ENCODE measurements at regions not wholly inside any gene's neighbourhood (a gene's known extent, or its start where the extent isn't known, plus 50 kb on each side); places are given as distances from the start of the nearest gene placed in this dataset.

- TF ChIP-seq POLR2A (IDR thresholded peaks at IDR 0.05) (no peak), CTCF (IDR thresholded peaks at IDR 0.05) (no peak)
Observed at GRCh38 chr2:65922794-65923193, 490.4 kb upstream of the SPRED2 start.

Data from Peyer's patch (tissue), 4 donors.